GM18870 (cell line): ENCODE measurements at regions not wholly inside any gene's neighbourhood (a gene's known extent, or its start where the extent isn't known, plus 50 kb on each side); places are given as distances from the start of the nearest gene placed in this dataset.

Experiments used
- ATAC-seq: cut with Tn5 transposase; IDR thresholded peaks from one replicate; pipeline ENCODE4 v1.9.1; 2021; ENCODE audit warnings: moderate library complexity; ENCODE audit not compliant: unreplicated experiment

DNA sequence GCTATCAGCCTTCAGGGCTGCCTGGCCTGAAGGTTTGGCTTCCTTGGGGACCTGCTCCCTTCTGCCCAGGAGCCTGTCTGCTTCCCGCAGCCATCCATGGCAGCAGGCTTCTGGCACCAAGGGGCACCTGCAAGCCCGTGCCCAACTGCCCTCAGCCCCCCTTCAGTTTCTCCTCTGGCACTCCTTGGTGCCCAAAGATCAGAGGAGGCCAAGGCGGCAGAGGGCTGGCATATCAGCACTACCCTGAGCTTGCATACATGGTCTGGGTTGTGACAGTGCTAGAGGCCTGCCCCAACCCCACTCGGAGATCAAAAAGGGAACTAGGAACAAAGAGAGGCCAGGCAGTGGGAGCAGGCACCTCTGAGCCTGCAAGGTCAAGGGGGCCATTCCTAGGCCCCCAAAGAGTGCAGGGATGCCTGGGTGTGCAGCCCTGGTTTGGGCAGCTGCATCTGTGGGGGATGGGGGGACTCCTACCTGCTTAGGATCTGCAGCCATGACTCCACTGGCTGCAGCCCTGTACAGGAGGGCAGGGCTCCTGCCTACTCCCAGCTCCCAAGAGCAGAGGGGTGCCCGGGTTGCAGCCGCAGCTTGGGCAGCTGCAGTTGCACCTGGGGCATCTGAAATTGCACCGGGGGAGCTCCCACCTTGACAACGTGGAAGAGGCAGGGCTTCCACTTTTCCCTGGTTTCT is 76.2 kb upstream of the TP63 start:
- no peak for ATAC-seq

DNA sequence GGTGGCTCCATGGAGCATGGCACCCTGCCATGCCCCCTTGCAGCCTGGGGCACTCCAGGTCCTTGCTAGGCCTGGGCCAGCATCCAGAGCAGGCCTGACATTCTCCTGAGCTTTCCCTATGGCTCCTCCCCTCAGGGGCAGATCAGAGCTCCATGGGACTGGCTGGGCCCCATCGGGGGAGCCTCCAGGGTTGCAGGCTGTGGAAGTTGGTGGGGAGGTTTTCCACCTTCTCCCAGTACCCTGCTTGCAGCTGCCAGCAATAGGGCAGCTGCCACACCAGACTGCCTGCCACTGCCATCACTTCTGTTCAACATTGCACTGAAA is 75.7 kb upstream of the TP63 start:
- no peak for ATAC-seq

DNA sequence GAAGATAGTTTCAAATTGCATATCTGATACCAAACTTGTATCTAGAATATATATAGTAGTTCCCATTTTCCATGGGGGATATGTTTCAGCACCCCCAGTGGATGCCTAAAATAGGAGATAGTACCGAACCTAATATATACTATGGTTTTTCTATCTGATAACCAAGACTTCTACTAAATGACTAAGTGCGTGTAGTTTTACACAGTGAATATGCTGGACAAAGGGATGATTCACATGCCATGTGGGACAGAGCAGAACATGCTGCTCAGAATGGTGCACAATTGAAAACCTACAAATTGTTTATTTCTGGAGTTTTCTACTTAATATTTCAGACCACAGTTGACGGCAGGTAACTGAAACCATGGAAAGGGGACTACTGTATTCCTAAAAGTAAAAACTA is 73.4 kb upstream of the TP63 start:
- ATAC-seq: no peak

DNA sequence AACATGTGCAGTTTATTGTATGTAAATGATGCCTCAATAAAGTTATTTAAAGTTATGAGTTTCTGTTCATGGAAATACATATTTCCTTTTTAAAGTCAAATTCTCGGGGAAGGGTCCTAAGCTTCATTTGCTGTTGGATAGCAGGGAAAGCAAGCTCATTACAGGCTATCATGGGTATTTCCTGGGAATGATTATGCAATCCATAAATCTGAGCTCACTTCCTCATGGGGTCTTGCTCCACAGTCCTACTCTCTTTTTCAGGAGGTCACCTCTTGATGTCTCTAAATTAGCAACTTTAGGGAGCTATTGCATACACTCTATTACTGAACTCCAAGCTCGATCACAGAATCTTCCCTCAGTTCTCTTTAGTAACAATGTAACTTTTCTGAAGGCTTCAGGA is 69.9 kb upstream of the TP63 start:
- no peak for ATAC-seq

- ATAC-seq: peak; percentile 82
These were observed 67.2 kb upstream of the TP63 start for GRCh38 chr3:189563853-189564563.

GRCh38 chr3:189566550-189567130 is 64.5 kb upstream of the TP63 start:
- no peak for ATAC-seq

- ATAC-seq: peak; percentile 6
These were observed 63.9 kb upstream of the TP63 start for GRCh38 chr3:189567322-189567721.

GRCh38 chr3:189567766-189568420 is 63.3 kb upstream of the TP63 start:
- peak; percentile 33 for ATAC-seq

DNA sequence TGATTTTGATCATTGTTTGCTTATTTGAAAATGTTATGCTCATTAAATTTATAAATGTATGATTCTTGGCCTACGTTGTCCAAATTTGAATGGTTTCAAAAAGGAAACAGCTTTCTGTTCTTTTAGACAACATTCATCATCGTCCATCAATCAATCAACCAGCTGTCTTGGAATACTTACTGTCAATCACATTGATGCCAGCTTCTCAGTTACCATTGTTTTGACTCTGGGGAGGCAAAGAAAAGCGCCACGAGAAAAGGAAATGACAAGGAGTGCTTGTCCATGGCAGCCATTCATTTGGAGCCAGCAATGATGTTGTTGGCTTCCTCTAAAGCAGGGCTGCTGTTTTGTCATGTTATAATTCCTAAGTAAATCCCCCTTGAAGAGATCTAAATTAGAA is 62.2 kb upstream of the TP63 start:
- no peak for ATAC-seq

GRCh38 chr3:189569473-189569872 is 61.7 kb upstream of the TP63 start:
- ATAC-seq: no peak

DNA sequence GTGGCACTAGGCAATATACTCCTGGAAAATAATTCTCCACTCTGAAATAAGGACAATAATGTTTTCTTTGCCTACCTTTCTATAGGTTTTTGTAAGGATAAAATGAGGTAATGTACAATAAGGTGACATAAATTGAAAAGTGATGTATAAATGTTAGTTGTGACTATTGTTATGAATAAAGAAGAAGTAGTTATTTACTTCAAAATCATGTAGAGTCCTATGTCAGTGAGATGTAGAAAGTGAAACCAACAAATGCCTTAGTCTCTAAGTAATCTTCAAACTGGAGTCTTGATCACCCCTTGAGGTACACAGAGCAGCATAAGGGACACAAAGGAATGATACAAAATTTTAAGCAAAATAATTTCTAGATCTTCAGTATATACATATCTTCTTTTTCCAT is 60.3 kb upstream of the TP63 start:
- ATAC-seq: peak; percentile 50

- no peak for ATAC-seq
These were observed 58.9 kb upstream of the TP63 start for GRCh38 chr3:189572249-189572648.

GRCh38 chr3:189573004-189573403 is 58.2 kb upstream of the TP63 start:
- peak; percentile 56 for ATAC-seq

- no peak for ATAC-seq
These were observed 54.7 kb upstream of the TP63 start for GRCh38 chr3:189576486-189576885.

DNA sequence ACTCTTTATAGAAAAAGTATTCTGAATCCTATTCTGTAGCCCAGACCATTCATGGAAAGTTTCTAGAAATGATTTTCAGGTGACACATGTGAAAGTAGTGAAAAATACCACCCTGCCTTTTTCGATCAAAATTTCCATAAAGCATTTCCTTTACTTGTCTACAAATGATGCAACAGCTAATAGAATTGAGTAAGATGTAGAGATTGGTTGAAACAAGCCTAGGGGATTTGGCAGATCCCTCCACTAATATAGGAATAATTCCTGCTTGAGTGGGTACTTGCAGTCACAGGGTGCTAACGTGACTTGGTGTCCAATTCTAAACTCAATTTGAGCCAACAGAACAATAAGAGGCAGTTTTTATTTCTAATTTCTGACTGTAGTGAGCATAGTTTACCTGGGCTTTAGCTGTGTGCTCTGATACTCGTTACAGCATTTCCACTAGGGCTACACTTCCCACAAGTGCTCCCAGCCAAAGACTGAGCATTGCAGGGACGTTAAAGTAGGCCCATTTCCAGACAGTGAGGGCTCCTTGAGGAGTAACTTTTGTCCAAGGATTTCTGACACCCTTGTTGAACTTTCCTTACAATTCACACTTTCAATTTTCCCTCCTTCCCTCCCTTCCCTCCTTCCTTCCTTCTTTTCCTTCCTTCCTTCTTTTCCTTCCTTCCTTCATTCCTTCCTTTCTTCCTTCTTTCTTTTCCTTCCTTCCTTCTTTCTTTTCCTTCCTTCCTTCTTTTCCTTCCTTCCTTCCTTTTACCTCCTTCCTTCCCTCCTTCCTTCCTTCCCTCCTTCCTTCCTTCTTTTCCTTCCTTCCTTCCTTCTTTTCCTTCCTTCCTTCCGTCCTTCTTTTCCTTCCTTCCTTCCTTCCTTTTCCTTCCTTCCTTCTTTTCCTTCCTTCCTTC is 53.9 kb upstream of the TP63 start:
- no peak for ATAC-seq

GRCh38 chr3:189580190-189580589 is 51.0 kb upstream of the TP63 start:
- ATAC-seq: no peak
